Loucy (cell line): ENCODE measurements at regions not wholly inside any gene's neighbourhood (a gene's known extent, or its start where the extent isn't known, plus 50 kb on each side); places are given as distances from the start of the nearest gene placed in this dataset.

ENCODE experiments used
- CTCF ChIP-seq: fragments of 200-600 bp; sonication (generic); conservative IDR thresholded peaks from 2 replicates; pipeline ENCODE4 v1.5.1; 2014; ENCODE audit warnings: mild to moderate bottlenecking, antibody characterized with exemption, low read length
- EZH2phosphoT487 ChIP-seq: fragments of 200-600 bp; IDR thresholded peaks from 2 replicates; pipeline ENCODE4 v1.6.1; 2018; ENCODE audit warnings: antibody characterized with exemption, mild to moderate bottlenecking, moderate library complexity, borderline replicate concordance

- TF ChIP-seq CTCF: no peak
- no peak for TF ChIP-seq EZH2phosphoT487
Measured at GRCh38 chr12:3364661-3365462, 126.1 kb upstream of the PRMT8 start.
